Keratinocyte (primary cell): ENCODE measurements at regions not wholly inside any gene's neighbourhood (a gene's known extent, or its start where the extent isn't known, plus 50 kb on each side); places are given as distances from the start of the nearest gene placed in this dataset.

Experiments
- DNase-seq: peaks from one replicate; pipeline ENCODE4 v3.0.0-alpha.2; 2011; ENCODE audit warnings: low read depth, missing footprints, low spot score
- FAIRE-seq: peaks from 2 replicates; lab custom pipeline; 2011; peaks lifted over from hg19 to GRCh38; lab: Jason Lieb, UNC
- H2AFZ ChIP-seq: 2 replicates; pipeline ENCODE4 v1.6.0; 2012; ENCODE audit warnings: low read length, control low read depth, inconsistent platforms; ENCODE audit not compliant: control insufficient read depth
- H3K27ac ChIP-seq: 2 replicates; pipeline ENCODE4 v1.5.1; 2011; ENCODE audit warnings: low read length; ENCODE audit not compliant: control insufficient read depth, insufficient read depth
- H3K27me3 ChIP-seq: 3 replicates; pipeline ENCODE4 v1.6.0; 2011; ENCODE audit warnings: low read length; ENCODE audit not compliant: control insufficient read depth, insufficient read depth; ENCODE audit errors: extremely low read depth
- H3K36me3 ChIP-seq, 2 experiments: 2 replicates in 1 of 2; 3 replicates in 1 of 2; pipeline ENCODE4 v1.5.1; 2011; ENCODE audit warnings: low read length in 2 of 2, mild to moderate bottlenecking in 1 of 2; ENCODE audit not compliant: control insufficient read depth in 2 of 2, insufficient read depth in 2 of 2; ENCODE audit errors: extremely low read depth in 1 of 2
- H3K4me1 ChIP-seq: 3 replicates; pipeline ENCODE4 v1.5.1; 2011; ENCODE audit warnings: low read length; ENCODE audit not compliant: control insufficient read depth, insufficient read depth; ENCODE audit errors: extremely low read depth
- H3K4me2 ChIP-seq: 3 replicates; pipeline ENCODE4 v1.6.0; 2011; ENCODE audit warnings: low read depth, low read length; ENCODE audit not compliant: control insufficient read depth, insufficient read depth; ENCODE audit errors: extremely low read depth
- H3K4me3 ChIP-seq, 3 experiments: fragments of 200-600 bp in 1 of 3; sonication (generic) in 1 of 3; 2 replicates in 2 of 3; 3 replicates in 1 of 3; pipeline ENCODE4 v1.5.1; 2011 to 2016; ENCODE audit warnings: low read length in 3 of 3, mild to moderate bottlenecking in 3 of 3, control low read depth in 2 of 3, inconsistent platforms in 1 of 3, low read depth in 1 of 3, mixed read lengths in 1 of 3, mixed run types in 1 of 3, moderate library complexity in 1 of 3; ENCODE audit not compliant: control insufficient read depth in 2 of 3, insufficient read depth in 2 of 3; ENCODE audit errors: extremely low read depth in 1 of 3
- H3K79me2 ChIP-seq: 2 replicates; pipeline ENCODE4 v1.6.0; 2012; ENCODE audit warnings: low read length; ENCODE audit not compliant: control insufficient read depth, insufficient read depth
- H3K9ac ChIP-seq: 3 replicates; pipeline ENCODE4 v1.6.0; 2011; ENCODE audit warnings: low read length; ENCODE audit not compliant: control insufficient read depth, insufficient read depth; ENCODE audit errors: extremely low read depth
- H3K9me1 ChIP-seq: 3 replicates; pipeline ENCODE4 v1.6.0; 2011; ENCODE audit warnings: low read length; ENCODE audit not compliant: control insufficient read depth, insufficient read depth; ENCODE audit errors: extremely low read depth
- H3K9me3 ChIP-seq: 2 replicates; pipeline ENCODE4 v1.5.1; 2012; ENCODE audit warnings: low read depth, low read length; ENCODE audit not compliant: control insufficient read depth
- H4K20me1 ChIP-seq: 3 replicates; pipeline ENCODE4 v1.6.0; 2011; ENCODE audit warnings: low read length; ENCODE audit not compliant: control insufficient read depth, insufficient read depth; ENCODE audit errors: extremely low read depth
- CTCF ChIP-seq, 3 experiments: IDR thresholded peaks in 1 of 3; conservative IDR thresholded peaks in 1 of 3; optimal IDR thresholded peaks in 1 of 3; 2 replicates in 2 of 3; 3 replicates in 1 of 3; pipeline versions ENCODE3 to v1.5.1; 2011; ENCODE audit warnings: low read length in 3 of 3, mild to moderate bottlenecking in 3 of 3, moderate library complexity in 2 of 3, control low read depth in 1 of 3, inconsistent platforms in 1 of 3; ENCODE audit not compliant: insufficient read depth in 2 of 3; ENCODE audit errors: extremely low read depth in 1 of 3
- EZH2 ChIP-seq: IDR thresholded peaks from one replicate; pipeline ENCODE4 v1.6.1; 2012; ENCODE audit warnings: inconsistent platforms, mild to moderate bottlenecking, low read length, moderate library complexity
- dilution Hi-C: fragments of 300-500 bp; cut with MboI; formaldehyde crosslinking; loops from one replicate; pipeline ENCODE4 v1.7.0; 2020; ENCODE audit warnings: low sequenced_read_pairs; ENCODE audit not compliant: extremely low pct_ligation_motif_present

DNA sequence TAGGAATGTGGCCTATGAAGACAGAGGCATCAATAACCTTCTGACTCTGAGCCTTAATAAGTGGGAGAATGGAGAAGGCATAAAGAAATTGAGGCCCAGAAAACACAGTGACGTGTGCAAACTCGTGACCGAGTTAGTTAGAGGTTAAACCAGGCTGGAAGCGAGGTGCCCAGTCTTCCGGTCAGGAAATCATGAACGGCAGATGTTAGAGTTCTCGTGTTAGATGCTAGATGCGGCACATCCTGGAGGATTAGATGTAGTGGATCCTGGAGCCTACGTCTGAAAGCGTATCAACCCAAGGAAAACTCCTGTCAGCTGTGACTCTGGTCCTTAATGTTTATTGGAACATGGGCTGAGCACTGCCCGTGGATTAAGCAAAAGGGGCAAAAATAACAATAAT lies 275.9 kb downstream of the TCF7L2 start:
- Histone ChIP-seq H3K9ac (no peak overlapping the region), H3K4me1 (no peaks in the 10 kb centered on the region), H3K79me2 (no peaks in the 10 kb centered on the region), H3K4me2 (no peak overlapping the region), H3K9me1 (no peaks in the 10 kb centered on the region), H4K20me1 (no peaks in the 10 kb centered on the region), H3K27ac (no peak overlapping the region), H3K36me3 (no peaks in the 10 kb centered on the region), H3K27me3 (peaks cover 3% of the 10 kb centered on the region), H3K9me3 (no peaks in the 10 kb centered on the region), H2AFZ (no peak overlapping the region), H3K4me3 (no peak overlapping the region)
- FAIRE-seq (no peak), DNase-seq (no peak)
- TF ChIP-seq EZH2 (no peak), CTCF (optimal IDR thresholded peaks at IDR 0.05 in 1 of 3, IDR thresholded peaks at IDR 0.05 in 1 of 3, conservative IDR thresholded peaks at IDR 0.05 in 1 of 3; ENCODE audit: extremely low read depth in 1 of 3, insufficient read depth in 2 of 3, low read length in 3 of 3) (no peak)
- dilution Hi-C loops = no loop called here

- H3K9me3 ChIP-seq = no peaks in the 10 kb centered on the region
- no peak overlapping the region for H3K27ac ChIP-seq
- no peak for DNase-seq
- no peaks in the 10 kb centered on the region for H3K4me1 ChIP-seq
- no peak overlapping the region for H3K4me2 ChIP-seq
- no peaks in the 10 kb centered on the region for H3K79me2 ChIP-seq
- H3K36me3 ChIP-seq = no peaks in the 10 kb centered on the region
- H3K9ac ChIP-seq = no peak overlapping the region
- H3K27me3 ChIP-seq = peaks cover 3% of the 10 kb centered on the region
- FAIRE-seq = no peak
- H2AFZ ChIP-seq = no peak overlapping the region
- TF ChIP-seq CTCF (optimal IDR thresholded peaks at IDR 0.05 in 1 of 3, IDR thresholded peaks at IDR 0.05 in 1 of 3, conservative IDR thresholded peaks at IDR 0.05 in 1 of 3; ENCODE audit: extremely low read depth in 1 of 3, insufficient read depth in 2 of 3, low read length in 3 of 3) (no peak), EZH2 (no peak)
- no peaks in the 10 kb centered on the region for H3K9me1 ChIP-seq
- H3K4me3 ChIP-seq = no peak overlapping the region
- dilution Hi-C loops = no loop called here
- H4K20me1 ChIP-seq = no peaks in the 10 kb centered on the region
Observed at GRCh38 chr10:113226399-113226798, 276.4 kb downstream of the TCF7L2 start.
